ENCODE measurements at regions not wholly inside any gene's neighbourhood (a gene's known extent, or its start where the extent isn't known, plus 50 kb on each side); places are given as distances from the start of the nearest gene placed in this dataset.
"Not testable (repeated sequence)": the region's sequence is repeated elsewhere in the genome, so short reads cannot be mapped to it uniquely, and the experiment has no call there.

GRCh38 chr22:48824712-48825651 lies 1002.7 kb downstream of the BRD1 start:
- peaks cover 11 to 42% (median 38%) of the 10 kb centered on the region in 5 donors for H3K27me3 ChIP-seq (ENCODE audit: control insufficient read depth in 5 of 5, insufficient read depth in 4 of 5, low read length in 5 of 5)
- no peak overlapping the region for H3K4me3 ChIP-seq (ENCODE audit: low read depth in 1 of 5, low read length in 5 of 5)

DNA sequence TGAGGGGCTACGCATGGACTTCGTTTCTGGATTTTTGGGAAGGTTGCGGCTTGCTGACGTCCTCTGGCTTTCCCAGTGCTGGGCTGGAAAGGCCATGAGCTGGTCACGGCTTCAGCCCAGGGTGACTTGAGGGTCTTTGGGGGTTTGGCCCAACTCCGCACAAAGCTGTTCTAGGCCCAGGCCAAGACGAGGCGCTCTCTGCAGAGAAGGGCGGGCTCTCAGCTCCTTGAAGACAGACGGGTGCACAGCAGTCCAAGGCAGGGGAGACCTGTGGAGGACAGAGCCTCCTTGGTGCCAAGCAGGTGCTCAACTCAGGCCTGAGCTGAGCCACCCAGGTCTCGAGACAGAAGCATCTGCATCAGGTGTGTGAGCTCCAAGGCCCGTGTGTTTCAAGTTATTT lies 1003.7 kb downstream of the BRD1 start:
- no peaks in the 10 kb centered on the region for H3K4me1 ChIP-seq (ENCODE audit: control insufficient read depth in 5 of 5, insufficient read depth in 5 of 5, low read length in 5 of 5)

More at GRCh38 chr22:48824712-48825651, 1002.7 kb downstream of the BRD1 start:
- H3K36me3 ChIP-seq (ENCODE audit: control insufficient read depth in 5 of 5, insufficient read depth in 5 of 5, low read length in 5 of 5), result no peaks in the 10 kb centered on the region
- no peak overlapping the region for H3K9ac ChIP-seq (ENCODE audit: low read length in 5 of 5)
- H3K9me3 ChIP-seq (ENCODE audit: control insufficient read depth in 5 of 5, low read length in 5 of 5), result peaks cover 0 to under 1% (median 0%) of the 10 kb centered on the region in 5 donors
- H3K4me1 ChIP-seq (ENCODE audit: control insufficient read depth in 5 of 5, insufficient read depth in 5 of 5, low read length in 5 of 5), result no peaks in the 10 kb centered on the region
- no peak overlapping the region for H3K27ac ChIP-seq (ENCODE audit: low read depth, low read length)

GRCh38 chr22:48822278-48823233 lies 1005.1 kb downstream of the BRD1 start:
- Histone ChIP-seq H3K9ac (ENCODE audit: low read length in 5 of 5) (no peak overlapping the region), H3K27me3 (ENCODE audit: control insufficient read depth in 5 of 5, insufficient read depth in 4 of 5, low read length in 5 of 5) (peaks cover 11 to 43% (median 34%) of the 10 kb centered on the region in 5 donors), H3K27ac (ENCODE audit: low read depth, low read length) (no peak overlapping the region), H3K4me1 (ENCODE audit: control insufficient read depth in 5 of 5, insufficient read depth in 5 of 5, low read length in 5 of 5) (no peaks in the 10 kb centered on the region), H3K9me3 (ENCODE audit: control insufficient read depth in 5 of 5, low read length in 5 of 5) (no peaks in the 10 kb centered on the region), H3K4me3 (ENCODE audit: low read depth in 1 of 5, low read length in 5 of 5) (no peak overlapping the region), H3K36me3 (ENCODE audit: control insufficient read depth in 5 of 5, insufficient read depth in 5 of 5, low read length in 5 of 5) (no peaks in the 10 kb centered on the region)

More for the DNA sequence above, 1003.7 kb downstream of the BRD1 start:
- Histone ChIP-seq H3K36me3 (ENCODE audit: control insufficient read depth in 5 of 5, insufficient read depth in 5 of 5, low read length in 5 of 5) (no peaks in the 10 kb centered on the region), H3K27ac (ENCODE audit: low read depth, low read length) (no peak overlapping the region), H3K4me3 (ENCODE audit: low read depth in 1 of 5, low read length in 5 of 5) (no peak overlapping the region), H3K27me3 (ENCODE audit: control insufficient read depth in 5 of 5, insufficient read depth in 4 of 5, low read length in 5 of 5) (peaks cover 11 to 45% (median 38%) of the 10 kb centered on the region in 5 donors), H3K9me3 (ENCODE audit: control insufficient read depth in 5 of 5, low read length in 5 of 5) (no peaks in the 10 kb centered on the region), H3K9ac (ENCODE audit: low read length in 5 of 5) (no peak overlapping the region)

GRCh38 chr22:48821727-48822126 lies 1005.9 kb downstream of the BRD1 start:
- Histone ChIP-seq H3K4me1 (ENCODE audit: control insufficient read depth in 5 of 5, insufficient read depth in 5 of 5, low read length in 5 of 5) (no peaks in the 10 kb centered on the region), H3K27ac (ENCODE audit: low read depth, low read length) (no peak overlapping the region), H3K9me3 (ENCODE audit: control insufficient read depth in 5 of 5, low read length in 5 of 5) (no peaks in the 10 kb centered on the region), H3K4me3 (ENCODE audit: low read depth in 1 of 5, low read length in 5 of 5) (no peak overlapping the region), H3K9ac (ENCODE audit: low read length in 5 of 5) (no peak overlapping the region), H3K27me3 (ENCODE audit: control insufficient read depth in 5 of 5, insufficient read depth in 4 of 5, low read length in 5 of 5) (peaks cover 11 to 43% (median 29%) of the 10 kb centered on the region in 5 donors), H3K36me3 (ENCODE audit: control insufficient read depth in 5 of 5, insufficient read depth in 5 of 5, low read length in 5 of 5) (no peaks in the 10 kb centered on the region)

- no peak overlapping the region for H3K27ac ChIP-seq (ENCODE audit: low read depth, low read length)
- H3K36me3 ChIP-seq (ENCODE audit: control insufficient read depth in 5 of 5, insufficient read depth in 5 of 5, low read length in 5 of 5), result no peaks in the 10 kb centered on the region
- H3K9me3 ChIP-seq (ENCODE audit: control insufficient read depth in 5 of 5, low read length in 5 of 5), result no peaks in the 10 kb centered on the region
- H3K4me3 ChIP-seq (ENCODE audit: low read depth in 1 of 5, low read length in 5 of 5), result no peak overlapping the region
- H3K9ac ChIP-seq (ENCODE audit: low read length in 5 of 5), result no peak overlapping the region
- no peaks in the 10 kb centered on the region for H3K4me1 ChIP-seq (ENCODE audit: control insufficient read depth in 5 of 5, insufficient read depth in 5 of 5, low read length in 5 of 5)
- peaks cover 11 to 39% (median 29%) of the 10 kb centered on the region in 5 donors for H3K27me3 ChIP-seq (ENCODE audit: control insufficient read depth in 5 of 5, insufficient read depth in 4 of 5, low read length in 5 of 5)
Observed at GRCh38 chr22:48821346-48821690, 1006.4 kb downstream of the BRD1 start.

DNA sequence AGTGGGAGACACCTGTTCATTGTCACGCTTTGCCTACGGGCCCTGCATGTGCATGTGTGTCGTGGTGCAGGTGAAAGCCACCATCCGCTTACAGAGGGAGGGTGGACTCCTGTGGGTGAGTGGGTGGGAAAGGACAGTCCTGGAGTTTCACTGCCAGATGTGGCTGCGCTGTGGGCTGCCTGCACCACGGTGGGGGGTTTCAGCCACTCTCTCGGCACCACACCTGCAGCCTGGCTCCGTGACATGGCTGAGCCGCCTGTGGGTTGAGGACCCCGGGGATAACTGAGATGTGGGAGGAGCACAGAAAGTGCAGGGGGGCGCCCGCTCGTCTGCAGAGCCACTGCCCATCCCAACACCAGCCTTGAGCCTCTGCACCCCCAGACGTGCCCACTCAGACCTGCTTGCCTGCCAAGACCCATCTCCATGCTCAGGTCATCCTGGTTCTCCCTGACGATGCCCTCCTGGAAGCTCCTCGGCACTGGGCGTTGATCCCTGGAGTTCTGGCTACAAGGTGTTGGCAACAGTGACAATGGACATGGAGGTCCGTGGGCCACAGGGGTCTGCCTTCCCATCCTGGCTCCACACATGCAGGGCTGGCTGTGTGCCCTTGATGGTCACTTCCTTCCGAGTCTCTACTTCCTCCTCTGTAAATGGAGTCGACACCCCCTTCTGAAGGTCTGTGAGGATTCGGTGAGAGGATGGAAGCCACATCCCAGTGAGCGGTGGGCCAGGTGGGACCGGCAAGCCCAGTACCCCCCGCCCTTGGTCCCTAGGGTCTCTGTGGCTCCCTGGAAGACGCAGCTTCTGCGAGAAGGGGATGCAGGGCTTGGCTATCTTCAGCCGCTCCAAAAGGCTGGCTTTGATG lies 1007.0 kb downstream of the BRD1 start:
- Histone ChIP-seq H3K9ac (ENCODE audit: low read length in 5 of 5) (no peak overlapping the region), H3K9me3 (ENCODE audit: control insufficient read depth in 5 of 5, low read length in 5 of 5) (no peaks in the 10 kb centered on the region), H3K4me1 (ENCODE audit: control insufficient read depth in 5 of 5, insufficient read depth in 5 of 5, low read length in 5 of 5) (no peaks in the 10 kb centered on the region), H3K36me3 (ENCODE audit: control insufficient read depth in 5 of 5, insufficient read depth in 5 of 5, low read length in 5 of 5) (no peaks in the 10 kb centered on the region), H3K27ac (ENCODE audit: low read depth, low read length) (no peak overlapping the region), H3K4me3 (ENCODE audit: low read depth in 1 of 5, low read length in 5 of 5) (no peak overlapping the region), H3K27me3 (ENCODE audit: control insufficient read depth in 5 of 5, insufficient read depth in 4 of 5, low read length in 5 of 5) (peaks cover 9 to 38% (median 27%) of the 10 kb centered on the region in 5 donors)

DNA sequence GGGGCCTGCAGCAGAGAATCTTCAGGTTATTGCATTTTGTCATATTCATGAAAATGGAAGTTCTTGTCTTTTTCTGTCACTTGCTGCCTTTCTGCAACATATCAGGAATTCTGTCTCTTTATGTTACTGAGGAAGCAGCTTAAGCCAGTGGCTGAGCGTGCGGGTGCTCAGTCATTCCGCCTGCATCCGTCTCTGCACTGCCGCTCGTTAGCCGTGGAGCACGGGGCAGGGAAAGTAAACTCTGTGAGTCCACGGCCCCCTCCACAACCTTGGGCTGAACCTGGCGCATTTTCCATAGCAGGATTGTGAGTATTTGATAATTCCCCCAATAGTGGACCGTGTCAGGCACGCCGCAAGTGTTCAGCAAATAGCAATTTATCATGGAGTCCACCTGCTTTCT lies 1007.7 kb downstream of the BRD1 start:
- Histone ChIP-seq H3K27me3 (ENCODE audit: control insufficient read depth in 5 of 5, insufficient read depth in 4 of 5, low read length in 5 of 5) (peaks cover 2 to 33% (median 25%) of the 10 kb centered on the region in 5 donors), H3K36me3 (ENCODE audit: control insufficient read depth in 5 of 5, insufficient read depth in 5 of 5, low read length in 5 of 5) (no peaks in the 10 kb centered on the region), H3K4me3 (ENCODE audit: low read depth in 1 of 5, low read length in 5 of 5) (no peak overlapping the region), H3K4me1 (ENCODE audit: control insufficient read depth in 5 of 5, insufficient read depth in 5 of 5, low read length in 5 of 5) (no peaks in the 10 kb centered on the region), H3K9ac (ENCODE audit: low read length in 5 of 5) (no peak overlapping the region), H3K27ac (ENCODE audit: low read depth, low read length) (no peak overlapping the region), H3K9me3 (ENCODE audit: control insufficient read depth in 5 of 5, low read length in 5 of 5) (no peaks in the 10 kb centered on the region)

- no peak overlapping the region for H3K9ac ChIP-seq (ENCODE audit: low read length in 5 of 5)
- peaks cover 0 to 28% (median 24%) of the 10 kb centered on the region in 5 donors for H3K27me3 ChIP-seq (ENCODE audit: control insufficient read depth in 5 of 5, insufficient read depth in 4 of 5, low read length in 5 of 5)
- no peaks in the 10 kb centered on the region for H3K36me3 ChIP-seq (ENCODE audit: control insufficient read depth in 5 of 5, insufficient read depth in 5 of 5, low read length in 5 of 5)
- H3K9me3 ChIP-seq (ENCODE audit: control insufficient read depth in 5 of 5, low read length in 5 of 5), result no peaks in the 10 kb centered on the region
- no peaks in the 10 kb centered on the region for H3K4me1 ChIP-seq (ENCODE audit: control insufficient read depth in 5 of 5, insufficient read depth in 5 of 5, low read length in 5 of 5)
- H3K4me3 ChIP-seq (ENCODE audit: low read depth in 1 of 5, low read length in 5 of 5), result no peak overlapping the region
- H3K27ac ChIP-seq (ENCODE audit: low read depth, low read length), result no peak overlapping the region
Observed at GRCh38 chr22:48819232-48819631, 1008.4 kb downstream of the BRD1 start.

DNA sequence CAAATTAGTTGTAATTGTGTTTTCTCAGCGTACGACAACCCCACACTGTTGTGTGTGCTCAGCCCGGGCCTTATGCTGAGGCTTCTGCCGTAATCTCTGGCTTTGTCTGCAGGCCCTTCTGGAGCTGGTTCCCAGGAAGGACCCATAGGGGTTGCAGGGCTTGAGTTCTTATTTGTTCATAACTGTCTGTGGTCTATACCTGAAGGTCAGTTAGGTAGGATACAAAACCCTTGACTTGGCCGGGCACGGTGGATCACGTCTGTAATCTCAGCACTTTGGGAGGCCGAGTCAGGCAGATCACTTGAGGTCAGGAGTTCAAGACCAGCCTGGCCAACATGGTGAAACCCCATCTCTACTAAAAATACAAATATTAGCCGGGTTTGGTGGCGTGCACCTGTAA lies 1010.2 kb downstream of the BRD1 start:
- H3K9ac ChIP-seq (ENCODE audit: low read length in 5 of 5); H3K9me3 ChIP-seq (ENCODE audit: control insufficient read depth in 5 of 5, low read length in 5 of 5); H3K36me3 ChIP-seq (ENCODE audit: control insufficient read depth in 5 of 5, insufficient read depth in 5 of 5, low read length in 5 of 5); H3K4me1 ChIP-seq (ENCODE audit: control insufficient read depth in 5 of 5, insufficient read depth in 5 of 5, low read length in 5 of 5); H3K4me3 ChIP-seq (ENCODE audit: low read depth in 1 of 5, low read length in 5 of 5); H3K27ac ChIP-seq (ENCODE audit: low read depth, low read length): not testable (repeated sequence)
- H3K27me3 ChIP-seq (ENCODE audit: control insufficient read depth in 5 of 5, insufficient read depth in 4 of 5, low read length in 5 of 5), result peaks cover 0 to 23% (median 13%) of the 10 kb centered on the region in 5 donors
